GM20000 (cell line): ENCODE measurements at regions not wholly inside any gene's neighbourhood (a gene's known extent, or its start where the extent isn't known, plus 50 kb on each side); places are given as distances from the start of the nearest gene placed in this dataset.
"Not testable (repeated sequence)": the region's sequence is repeated elsewhere in the genome, so short reads cannot be mapped to it uniquely, and the experiment has no call there.

Experiments
- DNase-seq: peaks from one replicate; pipeline ENCODE4 v3.0.0; 2012; ENCODE audit warnings: low spot score
- TF ChIP-seq, protein P1 (sequence below): IDR thresholded peaks from 2 replicates; pipeline ENCODE4 v1.5.1; 2012; ENCODE audit warnings: mild to moderate bottlenecking, control low read depth; ENCODE audit errors: extremely low read depth, missing control alignments

GRCh38 chr17:77286391-77286640 lies 145.5 kb downstream of the SEC14L1 start:
- DNase-seq, result no peak
- TF ChIP-seq, protein P1, sequence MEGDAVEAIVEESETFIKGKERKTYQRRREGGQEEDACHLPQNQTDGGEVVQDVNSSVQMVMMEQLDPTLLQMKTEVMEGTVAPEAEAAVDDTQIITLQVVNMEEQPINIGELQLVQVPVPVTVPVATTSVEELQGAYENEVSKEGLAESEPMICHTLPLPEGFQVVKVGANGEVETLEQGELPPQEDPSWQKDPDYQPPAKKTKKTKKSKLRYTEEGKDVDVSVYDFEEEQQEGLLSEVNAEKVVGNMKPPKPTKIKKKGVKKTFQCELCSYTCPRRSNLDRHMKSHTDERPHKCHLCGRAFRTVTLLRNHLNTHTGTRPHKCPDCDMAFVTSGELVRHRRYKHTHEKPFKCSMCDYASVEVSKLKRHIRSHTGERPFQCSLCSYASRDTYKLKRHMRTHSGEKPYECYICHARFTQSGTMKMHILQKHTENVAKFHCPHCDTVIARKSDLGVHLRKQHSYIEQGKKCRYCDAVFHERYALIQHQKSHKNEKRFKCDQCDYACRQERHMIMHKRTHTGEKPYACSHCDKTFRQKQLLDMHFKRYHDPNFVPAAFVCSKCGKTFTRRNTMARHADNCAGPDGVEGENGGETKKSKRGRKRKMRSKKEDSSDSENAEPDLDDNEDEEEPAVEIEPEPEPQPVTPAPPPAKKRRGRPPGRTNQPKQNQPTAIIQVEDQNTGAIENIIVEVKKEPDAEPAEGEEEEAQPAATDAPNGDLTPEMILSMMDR, result no peak

- no peak for DNase-seq
- TF ChIP-seq, protein P1, result no peak
Measured at GRCh38 chr17:77286641-77287431, 146.1 kb downstream of the SEC14L1 start.

DNA sequence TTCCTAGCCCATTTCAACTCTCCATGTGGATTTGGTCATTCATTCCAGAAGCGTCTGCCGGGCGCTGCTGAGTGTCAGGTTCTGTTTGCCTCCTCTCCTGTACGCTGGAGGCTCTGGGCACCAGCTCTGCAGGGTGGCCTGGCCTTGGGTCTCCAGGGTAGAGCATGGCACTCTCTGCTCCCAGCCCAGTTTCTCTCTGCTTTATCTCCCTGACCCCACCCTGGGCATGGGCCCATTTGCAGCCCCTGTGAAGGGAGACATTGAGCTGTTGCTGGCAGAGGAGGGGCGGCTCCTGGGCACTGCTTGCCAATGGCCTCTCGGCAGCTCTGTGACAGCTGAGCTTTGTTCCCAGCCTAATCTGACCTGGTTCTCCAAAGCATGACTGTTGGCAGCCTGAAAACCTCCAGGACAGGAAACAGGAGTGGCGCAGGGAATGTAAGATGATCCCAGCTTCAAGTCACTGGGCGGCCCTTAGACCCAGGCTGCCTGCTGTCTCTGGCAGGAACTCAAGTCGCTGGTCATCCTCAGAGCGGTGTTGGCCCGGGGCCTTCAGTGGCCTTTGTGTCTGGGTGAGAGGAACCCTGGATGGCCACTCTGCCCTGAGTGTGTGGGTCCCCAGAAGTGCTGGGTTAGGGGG lies 146.8 kb downstream of the SEC14L1 start:
- no peak for DNase-seq
- TF ChIP-seq, protein P1, result no peak

DNA sequence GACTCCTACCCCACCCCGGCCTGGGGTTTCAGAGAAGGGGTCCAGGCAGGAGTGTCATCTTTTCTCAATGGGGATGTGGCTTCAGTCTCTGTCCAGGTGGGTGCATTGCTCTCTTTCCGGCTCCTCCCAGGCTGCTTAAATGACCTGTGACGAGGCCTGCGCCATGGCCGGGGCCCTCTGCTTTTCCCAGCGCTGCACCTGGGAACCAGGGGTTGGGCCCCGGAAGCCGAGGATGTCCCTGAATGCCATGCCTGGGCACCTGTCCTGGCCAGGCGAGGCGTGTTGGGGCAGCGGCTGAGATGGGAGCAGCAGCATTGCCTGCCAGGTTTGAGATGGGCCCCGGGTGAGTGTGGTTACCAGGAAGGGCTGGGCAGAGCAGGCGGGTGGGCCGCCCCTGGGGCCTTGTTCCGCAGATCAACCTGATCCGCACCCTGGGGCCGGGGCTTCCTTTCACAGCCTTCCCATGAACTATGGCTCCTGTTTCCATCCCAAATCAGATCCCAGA lies 147.4 kb downstream of the SEC14L1 start:
- TF ChIP-seq, protein P1, result no peak
- no peak for DNase-seq

DNA sequence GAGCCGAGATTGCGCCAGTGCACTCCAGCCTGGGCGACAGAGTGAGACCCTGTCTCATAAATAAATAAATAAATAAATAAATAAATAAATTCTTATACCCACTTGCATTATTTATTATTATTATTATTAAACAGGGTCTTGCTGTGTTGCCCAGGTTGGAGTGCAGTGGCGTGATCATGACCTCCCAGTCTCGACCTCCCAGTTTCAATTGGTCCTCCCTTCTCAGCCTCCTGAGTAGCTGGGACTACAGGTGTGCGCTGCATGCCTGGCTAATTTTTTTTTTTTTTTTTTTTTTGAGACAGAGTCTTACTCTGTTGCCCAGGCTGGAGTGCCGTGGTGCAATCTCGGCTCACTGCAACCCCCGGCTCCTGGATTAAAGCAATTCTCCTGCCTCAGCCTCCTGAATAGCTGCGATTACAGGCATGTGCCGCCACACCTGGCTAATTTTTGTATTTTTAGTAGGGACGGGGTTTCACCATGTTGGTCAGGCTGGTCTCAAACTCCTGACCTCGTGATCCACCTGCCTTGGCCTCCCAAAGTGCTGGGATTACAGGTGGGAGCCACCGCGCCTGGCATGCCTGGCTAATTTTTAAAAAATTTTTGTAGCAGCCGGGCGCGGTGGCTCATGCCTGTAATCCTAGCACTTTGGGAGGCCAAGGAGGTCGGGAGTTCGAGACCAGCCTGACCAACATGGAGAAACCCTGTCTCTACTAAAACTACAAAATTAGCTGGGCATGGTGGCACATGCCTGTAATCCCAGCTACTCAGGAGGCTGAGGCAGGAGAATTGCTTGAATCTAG lies 150.2 kb downstream of the SEC14L1 start:
- not testable (repeated sequence) for DNase-seq

- no peak for DNase-seq
- TF ChIP-seq, protein P1, result no peak
Measured at GRCh38 chr17:77291591-77292386, 151.0 kb downstream of the SEC14L1 start.

DNA sequence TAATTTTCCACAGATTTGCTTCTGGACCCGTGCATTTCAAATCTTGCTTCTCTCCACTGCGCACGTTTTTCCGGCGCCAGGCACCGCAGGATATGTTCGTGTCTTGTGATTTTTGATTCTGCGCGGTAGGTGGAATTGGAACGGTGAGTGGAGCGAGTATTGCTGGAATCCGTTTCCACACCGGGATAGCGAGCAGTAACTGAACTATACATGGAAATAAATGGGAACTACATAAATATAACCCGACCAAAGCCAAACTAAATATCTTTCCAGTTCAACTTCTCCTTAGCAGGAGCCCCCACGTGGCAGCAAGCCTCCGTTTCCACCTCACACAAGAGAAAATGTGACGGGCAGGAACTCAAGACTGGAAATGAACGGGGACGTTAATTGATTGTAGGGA lies 154.0 kb downstream of the SEC14L1 start:
- TF ChIP-seq, protein P1, result no peak
- no peak for DNase-seq
